ENCODE measurements at regions not wholly inside any gene's neighbourhood (a gene's known extent, or its start where the extent isn't known, plus 50 kb on each side); places are given as distances from the start of the nearest gene placed in this dataset.
A peak's percentile ranks its signal among the peaks of the same experiment; 100 is the strongest.

DNA sequence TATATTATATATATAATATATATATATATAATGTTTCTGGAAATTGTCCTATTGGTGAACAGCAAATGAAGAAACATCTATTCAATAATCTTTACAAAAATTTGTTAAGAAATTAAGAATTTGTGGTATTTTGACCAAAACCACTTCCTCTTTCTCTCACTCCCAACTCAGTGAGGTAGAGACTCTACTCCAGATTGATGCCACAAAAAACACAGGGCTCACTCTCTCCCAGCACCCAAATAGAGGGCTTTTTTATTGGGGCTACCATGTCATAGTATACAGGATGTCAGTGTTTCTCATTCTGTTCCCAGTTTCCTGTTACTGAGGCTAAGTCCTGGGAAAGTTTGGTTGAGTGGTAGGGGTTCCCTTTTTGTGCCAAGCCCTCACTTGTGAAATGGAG lies 1155.4 kb downstream of the BCL11A start:
- no peak for TF ChIP-seq POLR2AphosphoS5 (IDR thresholded peaks at IDR 0.05)
- no peak for TF ChIP-seq POLR2A (IDR thresholded peaks at IDR 0.05)
- TF ChIP-seq, protein P1, sequence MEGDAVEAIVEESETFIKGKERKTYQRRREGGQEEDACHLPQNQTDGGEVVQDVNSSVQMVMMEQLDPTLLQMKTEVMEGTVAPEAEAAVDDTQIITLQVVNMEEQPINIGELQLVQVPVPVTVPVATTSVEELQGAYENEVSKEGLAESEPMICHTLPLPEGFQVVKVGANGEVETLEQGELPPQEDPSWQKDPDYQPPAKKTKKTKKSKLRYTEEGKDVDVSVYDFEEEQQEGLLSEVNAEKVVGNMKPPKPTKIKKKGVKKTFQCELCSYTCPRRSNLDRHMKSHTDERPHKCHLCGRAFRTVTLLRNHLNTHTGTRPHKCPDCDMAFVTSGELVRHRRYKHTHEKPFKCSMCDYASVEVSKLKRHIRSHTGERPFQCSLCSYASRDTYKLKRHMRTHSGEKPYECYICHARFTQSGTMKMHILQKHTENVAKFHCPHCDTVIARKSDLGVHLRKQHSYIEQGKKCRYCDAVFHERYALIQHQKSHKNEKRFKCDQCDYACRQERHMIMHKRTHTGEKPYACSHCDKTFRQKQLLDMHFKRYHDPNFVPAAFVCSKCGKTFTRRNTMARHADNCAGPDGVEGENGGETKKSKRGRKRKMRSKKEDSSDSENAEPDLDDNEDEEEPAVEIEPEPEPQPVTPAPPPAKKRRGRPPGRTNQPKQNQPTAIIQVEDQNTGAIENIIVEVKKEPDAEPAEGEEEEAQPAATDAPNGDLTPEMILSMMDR (IDR thresholded peaks at IDR 0.05) = no peak
- Histone ChIP-seq H3K4me3 (no peak overlapping the region), H3K27ac (no peak overlapping the region), H3K4me1 (no peaks in the 10 kb centered on the region), H3K36me3 (no peaks in the 10 kb centered on the region), H3K9me3 (peaks cover 0 to 7% of the 10 kb centered on the region in 2 donors), H3K27me3 (no peaks in the 10 kb centered on the region)
- DNase-seq (ENCODE audit: low spot score in 2 of 2) = no peak
- intact Hi-C loops (cut with DNase I; ENCODE audit: low total_unique reads) = no loop called here

DNA sequence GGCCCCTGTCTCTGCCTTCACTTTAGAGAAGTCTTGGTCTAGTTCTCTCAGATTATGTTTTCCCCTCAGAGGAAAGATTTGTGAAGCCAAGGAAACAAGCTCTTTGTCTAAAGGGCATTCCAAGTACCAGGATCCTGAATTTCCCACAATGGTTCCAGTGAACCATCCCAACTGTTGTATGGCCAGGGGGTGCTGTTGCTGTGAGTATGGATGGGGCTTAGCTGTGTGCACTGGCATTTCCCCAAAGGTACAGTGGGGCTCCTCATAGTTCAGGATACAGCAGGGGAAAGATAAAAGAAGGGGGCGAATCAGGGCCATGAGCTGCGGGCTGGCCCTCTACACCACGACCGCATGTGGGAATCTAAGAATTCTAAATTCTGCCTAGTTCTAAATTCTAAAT lies 1154.0 kb upstream of the FANCL start:
- Histone ChIP-seq H3K4me3 (no peak overlapping the region), H3K9me3 (no peaks in the 10 kb centered on the region), H3K27ac (no peak overlapping the region), H3K36me3 (no peaks in the 10 kb centered on the region), H3K27me3 (no peaks in the 10 kb centered on the region), H3K4me1 (no peaks in the 10 kb centered on the region)
- DNase-seq (ENCODE audit: low spot score in 2 of 2) = no peak
- TF ChIP-seq, protein P1 (IDR thresholded peaks at IDR 0.05) = no peak
- TF ChIP-seq POLR2A (IDR thresholded peaks at IDR 0.05) (no peak), POLR2AphosphoS5 (IDR thresholded peaks at IDR 0.05) (no peak)
- intact Hi-C loops (cut with DNase I; ENCODE audit: low total_unique reads) = no loop called here

DNA sequence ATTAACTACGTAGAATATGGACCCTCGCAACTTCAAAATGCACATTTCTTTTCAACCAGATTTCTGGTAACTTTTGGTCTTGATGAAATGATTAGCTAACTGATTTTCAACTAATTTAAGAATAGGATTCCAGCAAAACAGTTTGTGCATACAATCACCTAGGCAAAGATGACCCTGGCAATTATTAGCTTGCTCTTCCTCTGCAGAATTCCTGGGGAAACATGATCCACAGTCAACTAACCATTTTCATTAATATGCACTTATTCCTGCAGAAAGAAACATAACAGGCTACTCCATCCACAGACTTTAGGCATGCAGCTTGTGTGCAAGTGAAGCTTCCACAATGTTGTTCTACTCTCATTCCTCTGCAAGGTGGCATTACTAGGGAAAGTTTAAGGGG lies 1150.8 kb upstream of the FANCL start:
- Histone ChIP-seq H3K36me3 (no peaks in the 10 kb centered on the region), H3K27me3 (no peaks in the 10 kb centered on the region), H3K9me3 (no peaks in the 10 kb centered on the region), H3K27ac (no peak overlapping the region), H3K4me1 (no peaks in the 10 kb centered on the region), H3K4me3 (no peak overlapping the region)
- intact Hi-C loops (cut with DNase I; ENCODE audit: low total_unique reads) = no loop called here
- TF ChIP-seq POLR2A (IDR thresholded peaks at IDR 0.05) (no peak), POLR2AphosphoS5 (IDR thresholded peaks at IDR 0.05) (no peak)
- TF ChIP-seq, protein P1 (IDR thresholded peaks at IDR 0.05) = no peak
- no peak for DNase-seq (ENCODE audit: low spot score in 2 of 2)

DNA sequence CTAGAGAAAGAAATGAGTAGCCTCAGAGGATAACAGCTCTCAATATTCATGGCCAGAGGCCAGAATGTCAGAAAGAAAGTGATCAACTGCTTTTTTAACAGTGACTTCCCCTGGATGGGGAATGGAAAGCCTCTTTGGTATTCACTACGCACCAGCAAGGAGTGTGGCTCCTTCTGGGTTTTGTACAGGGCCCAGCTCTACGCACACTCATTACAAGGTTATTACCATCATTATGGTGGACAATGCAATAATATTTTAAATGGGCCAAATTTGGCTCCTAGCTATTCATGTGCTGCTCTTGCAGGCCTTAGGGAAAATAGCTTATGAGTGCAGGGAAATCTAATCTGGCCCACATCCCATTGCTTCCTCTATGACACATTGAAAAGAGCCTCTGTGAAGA lies 1149.5 kb upstream of the FANCL start:
- H3K4me3 ChIP-seq = no peak overlapping the region
- H3K36me3 ChIP-seq = no peaks in the 10 kb centered on the region
- H3K9me3 ChIP-seq = no peaks in the 10 kb centered on the region
- no peaks in the 10 kb centered on the region for H3K27me3 ChIP-seq
- no peak overlapping the region for H3K27ac ChIP-seq
- TF ChIP-seq POLR2A (IDR thresholded peaks at IDR 0.05) = no peak
- TF ChIP-seq, protein P1 (IDR thresholded peaks at IDR 0.05) = no peak
- TF ChIP-seq POLR2AphosphoS5 (IDR thresholded peaks at IDR 0.05) = no peak
- DNase-seq (ENCODE audit: low spot score in 2 of 2) = no peak
- no peaks in the 10 kb centered on the region for H3K4me1 ChIP-seq
- intact Hi-C loops (cut with DNase I; ENCODE audit: low total_unique reads) = no loop called here

DNA sequence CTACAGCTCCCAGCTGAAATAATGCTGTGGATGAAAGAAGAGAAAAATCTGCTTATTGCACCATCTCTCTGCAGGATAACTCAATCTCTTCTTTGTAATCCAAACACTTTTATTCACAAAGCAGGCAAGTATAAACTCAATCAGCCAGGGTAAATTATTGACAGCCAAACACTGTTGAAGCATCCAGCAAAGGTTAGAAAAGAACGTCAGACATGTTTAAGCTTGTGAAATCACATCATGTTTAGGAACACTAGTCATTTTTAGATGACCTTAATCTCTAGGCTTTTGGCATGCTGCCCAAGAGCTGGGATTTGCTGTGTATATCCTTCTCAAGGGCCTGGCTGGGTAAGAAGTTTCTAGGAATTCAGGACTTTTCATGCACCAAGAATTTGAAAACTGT lies 1148.1 kb upstream of the FANCL start:
- H3K27ac ChIP-seq = no peak overlapping the region
- TF ChIP-seq POLR2AphosphoS5 (IDR thresholded peaks at IDR 0.05) = no peak
- TF ChIP-seq, protein P1 (IDR thresholded peaks at IDR 0.05) = no peak
- TF ChIP-seq POLR2A (IDR thresholded peaks at IDR 0.05) = no peak
- no peaks in the 10 kb centered on the region for H3K9me3 ChIP-seq
- no peaks in the 10 kb centered on the region for H3K36me3 ChIP-seq
- H3K27me3 ChIP-seq = no peaks in the 10 kb centered on the region
- no peaks in the 10 kb centered on the region for H3K4me1 ChIP-seq
- no peak overlapping the region for H3K4me3 ChIP-seq
- intact Hi-C loops (cut with DNase I; ENCODE audit: low total_unique reads) = no loop called here
- DNase-seq (ENCODE audit: low spot score in 2 of 2) = peak; percentile 41 to 49
